Cardiac muscle cell (in vitro differentiated cells and primary cell): ENCODE measurements at regions not wholly inside any gene's neighbourhood (a gene's known extent, or its start where the extent isn't known, plus 50 kb on each side); places are given as distances from the start of the nearest gene placed in this dataset.

ENCODE experiments used
- DNase-seq, 2 donors: peaks; one replicate each; pipeline versions ENCODE4 v3.0.0 to v3.0.0-alpha.2; 2010 to 2017; ENCODE audit warnings: low read depth in 1 of 2, low spot score in 1 of 2
- H3K27ac ChIP-seq: fragments of 200-600 bp; sonication (generic); 2 replicates; pipeline ENCODE4 v1.5.1; 2016
- H3K27me3 ChIP-seq: fragments of 200-600 bp; sonication (generic); 2 replicates; pipeline ENCODE4 v1.6.0; 2016; ENCODE audit warnings: control low read depth
- H3K36me3 ChIP-seq: fragments of 200-600 bp; sonication (generic); 2 replicates; pipeline ENCODE4 v1.5.1; 2016; ENCODE audit warnings: control low read depth
- H3K4me1 ChIP-seq: fragments of 200-600 bp; sonication (generic); 2 replicates; pipeline ENCODE4 v1.8.1; 2017; ENCODE audit warnings: low read depth, mild to moderate bottlenecking, mixed run types
- H3K4me3 ChIP-seq: fragments of 200-600 bp; sonication (generic); 2 replicates; pipeline ENCODE4 v1.5.1; 2016; ENCODE audit warnings: mild to moderate bottlenecking
- H3K9me3 ChIP-seq: fragments of 200-600 bp; sonication (generic); 2 replicates; pipeline ENCODE4 v1.5.1; 2017; ENCODE audit warnings: low read depth, mild to moderate bottlenecking, control low read depth
- TF ChIP-seq, protein P1 (sequence below): IDR thresholded peaks from 2 replicates; pipeline ENCODE4 v1.5.1; 2012; ENCODE audit warnings: low read depth, mild to moderate bottlenecking, low read length

DNA sequence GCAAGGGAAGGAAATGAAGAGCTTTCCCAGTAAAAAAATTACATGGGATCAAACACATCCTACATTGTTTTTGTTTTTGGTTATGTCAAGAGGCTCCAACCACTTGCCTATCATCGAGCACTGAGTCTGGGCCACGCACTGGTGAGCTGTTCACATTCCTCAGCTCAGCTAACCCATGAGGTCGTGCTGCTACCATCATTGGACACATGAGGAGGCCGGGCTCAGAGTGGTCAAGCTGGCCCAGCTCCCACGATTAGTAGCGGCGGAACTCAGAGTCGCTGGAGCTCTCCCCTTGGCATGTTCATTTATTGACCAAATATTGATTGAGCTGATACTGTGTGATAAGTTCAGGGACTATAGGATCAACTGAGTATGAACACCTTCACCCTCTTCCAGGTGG lies 164.9 kb downstream of the CDH26 start:
- Histone ChIP-seq H3K27ac (no peak overlapping the region), H3K9me3 (no peaks in the 10 kb centered on the region), H3K36me3 (no peaks in the 10 kb centered on the region), H3K4me1 (no peaks in the 10 kb centered on the region), H3K4me3 (no peak overlapping the region), H3K27me3 (no peaks in the 10 kb centered on the region)
- TF ChIP-seq, protein P1, sequence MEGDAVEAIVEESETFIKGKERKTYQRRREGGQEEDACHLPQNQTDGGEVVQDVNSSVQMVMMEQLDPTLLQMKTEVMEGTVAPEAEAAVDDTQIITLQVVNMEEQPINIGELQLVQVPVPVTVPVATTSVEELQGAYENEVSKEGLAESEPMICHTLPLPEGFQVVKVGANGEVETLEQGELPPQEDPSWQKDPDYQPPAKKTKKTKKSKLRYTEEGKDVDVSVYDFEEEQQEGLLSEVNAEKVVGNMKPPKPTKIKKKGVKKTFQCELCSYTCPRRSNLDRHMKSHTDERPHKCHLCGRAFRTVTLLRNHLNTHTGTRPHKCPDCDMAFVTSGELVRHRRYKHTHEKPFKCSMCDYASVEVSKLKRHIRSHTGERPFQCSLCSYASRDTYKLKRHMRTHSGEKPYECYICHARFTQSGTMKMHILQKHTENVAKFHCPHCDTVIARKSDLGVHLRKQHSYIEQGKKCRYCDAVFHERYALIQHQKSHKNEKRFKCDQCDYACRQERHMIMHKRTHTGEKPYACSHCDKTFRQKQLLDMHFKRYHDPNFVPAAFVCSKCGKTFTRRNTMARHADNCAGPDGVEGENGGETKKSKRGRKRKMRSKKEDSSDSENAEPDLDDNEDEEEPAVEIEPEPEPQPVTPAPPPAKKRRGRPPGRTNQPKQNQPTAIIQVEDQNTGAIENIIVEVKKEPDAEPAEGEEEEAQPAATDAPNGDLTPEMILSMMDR, result no peak
- DNase-seq, result no peak

DNA sequence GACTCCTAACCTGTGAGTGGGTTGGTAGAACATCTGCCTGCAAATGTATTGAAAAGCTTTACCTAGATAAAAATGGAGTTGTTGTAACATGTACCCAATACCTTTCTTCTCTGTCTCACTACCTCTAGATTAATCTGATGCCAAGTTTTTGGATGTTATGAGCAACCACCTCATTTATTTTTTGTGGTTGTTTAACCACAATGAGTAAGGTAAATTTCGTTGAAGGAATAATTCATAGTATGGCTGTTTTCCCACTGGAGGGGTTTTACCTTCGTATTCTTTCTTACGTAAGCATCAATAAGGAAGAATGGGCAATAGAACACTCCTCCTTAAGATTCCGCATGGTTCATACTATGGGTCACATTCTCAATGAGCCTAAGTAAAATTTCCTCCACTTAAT lies 165.4 kb downstream of the CDH26 start:
- no peaks in the 10 kb centered on the region for H3K27me3 ChIP-seq
- H3K9me3 ChIP-seq, result no peaks in the 10 kb centered on the region
- TF ChIP-seq, protein P1, result no peak
- H3K27ac ChIP-seq, result no peak overlapping the region
- no peak for DNase-seq
- no peaks in the 10 kb centered on the region for H3K36me3 ChIP-seq
- H3K4me3 ChIP-seq, result no peak overlapping the region
- H3K4me1 ChIP-seq, result no peaks in the 10 kb centered on the region

DNA sequence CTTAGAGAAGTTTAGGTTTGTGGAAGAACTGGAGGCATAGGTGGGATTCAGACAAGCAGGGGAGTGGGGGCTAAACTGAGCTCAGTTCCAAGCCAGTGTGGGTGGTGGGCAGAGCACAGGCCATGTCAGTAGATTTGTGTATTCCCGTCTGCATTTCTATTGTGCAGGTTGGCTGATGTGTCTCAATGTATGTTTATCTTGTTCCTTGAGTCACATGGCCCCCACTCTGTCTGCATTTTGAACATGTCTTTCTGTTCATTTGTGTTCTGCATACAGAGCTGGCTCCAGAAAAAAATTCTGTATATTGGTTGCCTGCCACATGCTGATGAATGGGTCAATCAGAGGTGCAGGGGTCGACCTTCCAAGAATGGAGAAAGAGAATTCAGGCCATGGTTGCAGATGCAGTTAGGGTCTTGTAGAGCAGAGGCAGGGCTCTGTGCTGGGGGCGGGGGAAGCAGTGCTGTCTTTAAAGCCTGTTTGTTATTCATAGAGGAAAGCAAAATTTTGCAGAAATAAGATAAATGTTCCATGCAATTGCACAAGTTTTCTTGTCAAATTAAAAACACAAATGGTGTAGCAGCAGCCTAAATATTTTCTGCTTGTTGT lies 166.7 kb downstream of the CDH26 start:
- Histone ChIP-seq H3K36me3 (no peaks in the 10 kb centered on the region), H3K27ac (no peak overlapping the region), H3K9me3 (no peaks in the 10 kb centered on the region), H3K4me1 (no peaks in the 10 kb centered on the region), H3K27me3 (no peaks in the 10 kb centered on the region), H3K4me3 (no peak overlapping the region)
- no peak for DNase-seq
- TF ChIP-seq, protein P1, result no peak

DNA sequence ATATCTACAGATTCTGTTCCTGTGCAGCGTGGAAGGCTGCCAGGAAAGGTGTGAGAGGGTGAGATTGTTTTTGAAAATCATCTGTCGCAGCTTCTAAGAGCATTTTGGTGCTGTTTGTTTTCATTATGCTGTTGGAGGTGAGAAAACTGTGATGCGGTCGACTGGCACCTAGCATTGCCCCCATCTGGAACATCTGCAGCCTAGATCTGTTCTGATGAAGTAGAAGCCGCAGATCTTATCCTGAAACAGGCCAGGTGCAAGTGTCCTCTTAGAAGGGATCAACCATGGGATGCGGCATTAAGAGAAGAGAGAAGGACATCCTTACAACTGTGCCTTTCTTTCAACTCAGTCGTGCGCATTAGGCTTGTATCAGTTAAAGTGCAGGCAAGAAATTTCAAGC lies 167.3 kb downstream of the CDH26 start:
- TF ChIP-seq, protein P1, result no peak
- Histone ChIP-seq H3K9me3 (no peaks in the 10 kb centered on the region), H3K27ac (no peak overlapping the region), H3K36me3 (no peaks in the 10 kb centered on the region), H3K4me3 (no peak overlapping the region), H3K27me3 (no peaks in the 10 kb centered on the region), H3K4me1 (no peaks in the 10 kb centered on the region)
- DNase-seq, result no peak

DNA sequence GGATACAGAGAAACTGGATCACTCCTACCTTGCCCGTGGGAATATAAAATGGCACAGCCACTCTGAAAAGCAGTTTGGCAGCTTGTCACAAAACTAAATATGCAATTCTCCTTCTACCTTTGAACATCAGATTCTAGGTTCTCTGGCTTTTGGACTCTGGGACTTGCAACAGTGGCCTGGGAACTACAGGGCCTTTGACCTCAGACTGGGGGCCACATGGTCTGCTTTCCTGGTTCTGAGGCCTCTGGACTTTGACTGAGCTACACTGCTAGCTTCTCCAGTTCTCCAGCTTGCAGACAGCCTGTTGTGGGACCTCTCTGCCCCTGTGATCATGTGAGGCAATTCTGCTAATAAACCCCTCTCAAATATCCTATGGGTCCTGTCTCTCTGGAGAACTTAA lies 168.8 kb downstream of the CDH26 start:
- TF ChIP-seq, protein P1, result no peak
- H3K27me3 ChIP-seq, result no peaks in the 10 kb centered on the region
- no peak for DNase-seq
- H3K9me3 ChIP-seq, result no peaks in the 10 kb centered on the region
- no peaks in the 10 kb centered on the region for H3K4me1 ChIP-seq
- H3K27ac ChIP-seq, result no peak overlapping the region
- no peak overlapping the region for H3K4me3 ChIP-seq
- H3K36me3 ChIP-seq, result no peaks in the 10 kb centered on the region

GRCh38 chr20:60131375-60131774 lies 173.2 kb downstream of the CDH26 start:
- Histone ChIP-seq H3K4me3 (no peak overlapping the region), H3K27ac (no peak overlapping the region), H3K36me3 (no peaks in the 10 kb centered on the region), H3K4me1 (no peaks in the 10 kb centered on the region), H3K9me3 (no peaks in the 10 kb centered on the region), H3K27me3 (no peaks in the 10 kb centered on the region)
- TF ChIP-seq, protein P1, result no peak
- DNase-seq, result no peak
